ENCODE measurements at regions not wholly inside any gene's neighbourhood (a gene's known extent, or its start where the extent isn't known, plus 50 kb on each side); places are given as distances from the start of the nearest gene placed in this dataset.
"Not testable (repeated sequence)": the region's sequence is repeated elsewhere in the genome, so short reads cannot be mapped to it uniquely, and the experiment has no call there.

DNA sequence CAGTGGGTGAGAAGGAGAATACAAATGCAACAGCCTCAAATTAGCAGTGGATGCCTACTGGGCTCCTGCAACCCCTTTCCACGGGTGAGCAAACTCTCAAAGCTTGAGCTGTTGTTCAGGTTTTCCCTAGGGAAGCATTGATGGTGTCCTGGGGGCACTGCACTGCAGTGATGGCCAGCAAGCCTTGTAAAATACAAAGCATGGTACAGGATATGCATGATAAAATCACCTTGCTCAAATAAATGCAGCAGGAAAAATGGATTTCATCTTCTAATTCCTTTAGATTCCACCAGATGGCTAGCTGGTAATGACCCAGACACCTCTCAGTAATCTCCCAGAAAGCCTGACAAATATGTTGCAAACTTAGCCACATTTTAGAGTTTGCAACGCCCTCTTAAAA is 698.2 kb downstream of the TRIB2 start:
- Histone ChIP-seq H3K27me3 (ENCODE audit: insufficient read depth, low read length) (no peaks in the 10 kb centered on the region), H3K27ac (ENCODE audit: low read depth, low read length) (no peak overlapping the region), H3K4me3 (ENCODE audit: low read length) (no peak overlapping the region), H3K4me1 (ENCODE audit: insufficient read depth, low read length) (no peaks in the 10 kb centered on the region), H3K9me3 (ENCODE audit: insufficient read depth, low read depth, low read length) (peaks cover 26% of the 10 kb centered on the region), H3K36me3 (ENCODE audit: insufficient read depth, low read length) (no peaks in the 10 kb centered on the region), H3K9ac (ENCODE audit: low read depth, low read length) (no peak overlapping the region)
- WGBS = 40% methylated on average over 2 of the region's 2 CpGs

DNA sequence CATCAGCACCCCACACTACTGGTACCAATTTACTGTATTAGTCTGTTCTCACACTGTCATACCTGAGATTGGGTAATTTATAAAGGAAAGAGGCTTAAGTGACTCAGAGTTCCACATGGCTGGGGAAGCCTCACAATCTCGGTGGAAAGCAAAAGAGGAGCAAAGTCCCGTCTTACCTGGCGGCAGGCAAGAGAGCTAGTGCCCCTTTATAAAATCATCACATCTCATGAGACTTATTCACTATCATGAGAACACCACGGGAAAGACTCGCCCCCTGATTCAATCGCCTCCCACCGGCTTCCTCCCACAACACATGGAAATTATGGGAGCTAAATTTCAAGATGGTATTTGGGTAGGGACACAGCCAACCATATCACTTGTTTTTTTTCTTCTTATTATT is 717.2 kb downstream of the TRIB2 start:
- WGBS = 80% methylated on average over 3 of the region's 7 CpGs

DNA sequence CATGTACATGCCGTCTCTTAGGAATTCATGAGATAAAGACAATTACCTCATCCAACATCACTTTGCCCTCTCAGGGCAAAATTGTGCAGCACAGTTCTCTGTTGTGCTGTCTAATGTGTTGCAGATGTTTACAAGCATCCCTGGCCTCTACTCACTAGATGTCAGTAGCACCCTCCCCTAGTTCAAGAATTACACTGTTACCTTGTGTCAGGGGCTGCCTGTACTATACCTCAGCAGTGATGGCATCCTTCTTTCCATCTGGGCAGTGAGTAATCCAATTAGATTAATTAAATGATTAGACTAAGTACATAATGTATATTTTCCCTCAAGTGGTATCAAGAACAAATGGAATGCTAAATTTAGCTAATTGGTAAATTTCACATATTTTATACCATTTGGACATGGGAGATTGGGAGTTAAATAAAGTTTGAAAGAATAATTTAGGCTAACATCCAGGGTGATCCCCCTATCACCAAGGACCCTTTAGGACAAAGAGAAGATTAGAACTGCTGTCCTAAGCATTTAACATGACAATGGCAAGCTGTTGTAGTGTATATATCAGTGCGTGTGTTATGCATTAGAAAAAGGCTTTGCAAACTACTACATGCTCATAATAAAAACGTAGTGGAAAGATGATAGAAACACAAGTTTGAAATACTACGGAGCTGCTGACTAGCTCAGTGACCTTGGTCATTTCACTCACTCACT is 727.0 kb downstream of the TRIB2 start:
- not testable (repeated sequence) for H3K4me3 ChIP-seq (ENCODE audit: low read length); H3K27me3 ChIP-seq (ENCODE audit: insufficient read depth, low read length); H3K27ac ChIP-seq (ENCODE audit: low read depth, low read length); H3K9ac ChIP-seq (ENCODE audit: low read depth, low read length); H3K4me1 ChIP-seq (ENCODE audit: insufficient read depth, low read length); H3K9me3 ChIP-seq (ENCODE audit: insufficient read depth, low read depth, low read length); H3K36me3 ChIP-seq (ENCODE audit: insufficient read depth, low read length)
- WGBS = 100% methylated on average over 1 of the region's 4 CpGs

More for the DNA sequence above, 717.2 kb downstream of the TRIB2 start:
- no peak overlapping the region for H3K4me3 ChIP-seq (ENCODE audit: low read length)
- H3K27ac ChIP-seq (ENCODE audit: low read depth, low read length) = no peak overlapping the region
- peaks cover 26% of the 10 kb centered on the region; the same call in 1 of the 2 replicates for H3K9me3 ChIP-seq (ENCODE audit: insufficient read depth, low read depth, low read length)
- H3K4me1 ChIP-seq (ENCODE audit: insufficient read depth, low read length) = no peaks in the 10 kb centered on the region
- H3K27me3 ChIP-seq (ENCODE audit: insufficient read depth, low read length) = no peaks in the 10 kb centered on the region
- no peaks in the 10 kb centered on the region for H3K36me3 ChIP-seq (ENCODE audit: insufficient read depth, low read length)
- H3K9ac ChIP-seq (ENCODE audit: low read depth, low read length) = no peak overlapping the region

DNA sequence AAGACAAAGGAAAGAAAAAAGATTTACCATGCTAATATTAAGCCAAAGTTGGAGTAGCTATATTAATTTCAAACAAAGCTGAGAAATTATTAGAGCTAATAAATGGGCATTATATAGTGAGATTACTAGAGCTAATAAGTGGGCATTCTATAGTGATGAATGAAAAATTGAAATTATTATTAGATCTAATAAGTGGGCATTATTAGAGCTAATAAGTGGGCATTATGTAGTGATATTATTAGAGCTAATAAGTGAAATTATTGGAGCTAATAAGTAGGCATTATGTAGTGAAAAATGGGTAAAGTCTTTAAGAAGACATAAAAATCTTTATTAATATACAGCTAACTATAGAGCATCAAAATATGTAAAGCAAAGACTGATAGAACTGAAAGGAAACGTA is 745.7 kb downstream of the TRIB2 start:
- 56% methylated on average over 1 of the region's 1 CpG for WGBS
- no peak overlapping the region for H3K27ac ChIP-seq (ENCODE audit: low read depth, low read length)
- no peak overlapping the region for H3K4me3 ChIP-seq (ENCODE audit: low read length)
- H3K4me1 ChIP-seq (ENCODE audit: insufficient read depth, low read length) = no peaks in the 10 kb centered on the region
- no peaks in the 10 kb centered on the region for H3K36me3 ChIP-seq (ENCODE audit: insufficient read depth, low read length)
- H3K9me3 ChIP-seq (ENCODE audit: insufficient read depth, low read depth, low read length) = peaks cover 31% of the 10 kb centered on the region
- H3K27me3 ChIP-seq (ENCODE audit: insufficient read depth, low read length) = no peaks in the 10 kb centered on the region
- H3K9ac ChIP-seq (ENCODE audit: low read depth, low read length) = no peak overlapping the region

- WGBS = 40% methylated on average over 2 of the region's 2 CpGs
- no peak overlapping the region for H3K9ac ChIP-seq (ENCODE audit: low read depth, low read length)
- H3K9me3 ChIP-seq (ENCODE audit: insufficient read depth, low read depth, low read length) = peaks cover 23% of the 10 kb centered on the region
- H3K4me3 ChIP-seq (ENCODE audit: low read length) = no peak overlapping the region
- no peaks in the 10 kb centered on the region for H3K27me3 ChIP-seq (ENCODE audit: insufficient read depth, low read length)
- no peaks in the 10 kb centered on the region for H3K4me1 ChIP-seq (ENCODE audit: insufficient read depth, low read length)
- no peaks in the 10 kb centered on the region for H3K36me3 ChIP-seq (ENCODE audit: insufficient read depth, low read length)
- no peak overlapping the region for H3K27ac ChIP-seq (ENCODE audit: low read depth, low read length)
Measured at GRCh38 chr2:13466076-13466475, 749.3 kb downstream of the TRIB2 start.

- no peak overlapping the region for H3K27ac ChIP-seq (ENCODE audit: low read depth, low read length)
- no peaks in the 10 kb centered on the region for H3K4me1 ChIP-seq (ENCODE audit: insufficient read depth, low read length)
- WGBS = 82% methylated on average over 4 of the region's 4 CpGs
- H3K9ac ChIP-seq (ENCODE audit: low read depth, low read length) = no peak overlapping the region
- no peaks in the 10 kb centered on the region for H3K27me3 ChIP-seq (ENCODE audit: insufficient read depth, low read length)
- peaks cover 32% of the 10 kb centered on the region for H3K9me3 ChIP-seq (ENCODE audit: insufficient read depth, low read depth, low read length)
- H3K4me3 ChIP-seq (ENCODE audit: low read length) = no peak overlapping the region
- no peaks in the 10 kb centered on the region for H3K36me3 ChIP-seq (ENCODE audit: insufficient read depth, low read length)
Measured at GRCh38 chr2:13474538-13474937, 757.8 kb downstream of the TRIB2 start.

- Histone ChIP-seq H3K36me3 (ENCODE audit: insufficient read depth, low read length) (no peaks in the 10 kb centered on the region), H3K4me1 (ENCODE audit: insufficient read depth, low read length) (no peaks in the 10 kb centered on the region), H3K4me3 (ENCODE audit: low read length) (no peak overlapping the region), H3K27me3 (ENCODE audit: insufficient read depth, low read length) (no peaks in the 10 kb centered on the region), H3K27ac (ENCODE audit: low read depth, low read length) (no peak overlapping the region), H3K9ac (ENCODE audit: low read depth, low read length) (no peak overlapping the region), H3K9me3 (ENCODE audit: insufficient read depth, low read depth, low read length) (peaks cover 20% of the 10 kb centered on the region)
- WGBS = 31% methylated on average over 1 of the region's 1 CpG
Measured at GRCh38 chr2:13480057-13480456, 763.3 kb downstream of the TRIB2 start.

DNA sequence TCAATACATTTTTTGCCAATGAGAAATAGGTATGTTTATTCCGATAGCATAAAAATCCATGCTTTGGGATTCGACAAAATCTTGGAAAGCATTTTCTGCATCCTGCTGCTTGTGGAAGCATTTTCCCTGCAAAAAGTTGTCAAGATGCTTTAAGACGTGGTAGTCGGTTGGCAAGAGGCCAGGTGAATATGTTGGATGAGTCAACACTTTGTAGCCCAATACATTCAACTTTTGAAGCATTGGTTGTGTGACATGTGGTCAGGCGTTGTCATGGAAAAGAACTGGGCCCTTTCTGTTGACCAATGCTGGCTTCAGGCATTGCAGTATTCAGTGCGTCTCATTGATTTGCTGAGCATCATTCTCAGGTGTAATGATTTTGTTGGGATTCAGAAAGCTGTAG is 764.5 kb downstream of the TRIB2 start:
- Histone ChIP-seq H3K36me3 (ENCODE audit: insufficient read depth, low read length) (no peaks in the 10 kb centered on the region), H3K9me3 (ENCODE audit: insufficient read depth, low read depth, low read length) (peaks cover 19% of the 10 kb centered on the region), H3K27me3 (ENCODE audit: insufficient read depth, low read length) (no peaks in the 10 kb centered on the region), H3K9ac (ENCODE audit: low read depth, low read length) (no peak overlapping the region), H3K27ac (ENCODE audit: low read depth, low read length) (no peak overlapping the region), H3K4me1 (ENCODE audit: insufficient read depth, low read length) (no peaks in the 10 kb centered on the region), H3K4me3 (ENCODE audit: low read length) (no peak overlapping the region)
- 89% methylated on average over 6 of the region's 6 CpGs for WGBS

DNA sequence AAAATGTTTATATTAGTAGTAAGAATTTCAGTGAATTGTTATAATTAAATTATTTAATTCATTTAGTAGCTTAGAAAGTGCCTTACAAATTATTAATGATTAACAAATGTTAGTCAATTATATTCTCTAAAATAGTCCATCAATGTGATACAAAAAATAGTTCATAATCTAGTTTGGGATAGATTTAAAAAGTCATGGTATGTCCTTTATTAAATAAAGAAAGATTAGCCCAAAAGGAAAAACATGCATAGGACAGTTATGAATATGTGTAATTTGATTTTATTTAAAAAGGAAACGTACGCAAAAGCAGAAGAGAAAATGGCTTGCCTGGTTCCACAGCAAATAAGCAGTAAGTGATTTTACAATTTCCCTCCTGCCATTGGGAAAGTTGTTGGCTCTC is 768.5 kb downstream of the TRIB2 start:
- Histone ChIP-seq H3K36me3 (ENCODE audit: insufficient read depth, low read length) (no peaks in the 10 kb centered on the region), H3K27ac (ENCODE audit: low read depth, low read length) (no peak overlapping the region), H3K9ac (ENCODE audit: low read depth, low read length) (no peak overlapping the region), H3K9me3 (ENCODE audit: insufficient read depth, low read depth, low read length) (peaks cover 19% of the 10 kb centered on the region), H3K4me1 (ENCODE audit: insufficient read depth, low read length) (no peaks in the 10 kb centered on the region), H3K27me3 (ENCODE audit: insufficient read depth, low read length) (no peaks in the 10 kb centered on the region), H3K4me3 (ENCODE audit: low read length) (no peak overlapping the region)
- 100% methylated on average over 2 of the region's 2 CpGs for WGBS

DNA sequence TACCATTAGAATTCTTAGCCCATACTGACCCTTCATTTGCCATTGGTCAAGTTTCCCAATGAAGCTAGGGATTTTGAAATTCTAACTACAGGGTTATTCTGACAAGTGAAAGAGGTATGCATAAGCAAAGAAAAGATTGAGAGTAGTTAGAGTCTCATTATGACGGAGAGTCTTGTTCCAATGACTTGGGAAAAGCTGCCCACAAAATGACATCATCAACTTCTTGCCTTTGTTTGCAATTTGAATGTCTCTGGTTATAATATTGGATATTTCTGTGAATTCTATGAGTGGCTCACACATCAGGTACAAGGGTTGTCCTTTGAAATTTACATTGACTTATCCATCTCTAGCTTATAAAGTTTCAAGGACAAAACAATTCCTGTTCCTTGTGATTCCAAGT is 772.2 kb downstream of the TRIB2 start:
- Histone ChIP-seq H3K4me1 (ENCODE audit: insufficient read depth, low read length) (no peaks in the 10 kb centered on the region), H3K27ac (ENCODE audit: low read depth, low read length) (no peak overlapping the region), H3K27me3 (ENCODE audit: insufficient read depth, low read length) (no peaks in the 10 kb centered on the region), H3K36me3 (ENCODE audit: insufficient read depth, low read length) (no peaks in the 10 kb centered on the region), H3K4me3 (ENCODE audit: low read length) (no peak overlapping the region), H3K9me3 (ENCODE audit: insufficient read depth, low read depth, low read length) (peaks cover 22% of the 10 kb centered on the region; the same call in 1 of the 2 replicates), H3K9ac (ENCODE audit: low read depth, low read length) (no peak overlapping the region)
- WGBS = 96% methylated on average over 1 of the region's 1 CpG

DNA sequence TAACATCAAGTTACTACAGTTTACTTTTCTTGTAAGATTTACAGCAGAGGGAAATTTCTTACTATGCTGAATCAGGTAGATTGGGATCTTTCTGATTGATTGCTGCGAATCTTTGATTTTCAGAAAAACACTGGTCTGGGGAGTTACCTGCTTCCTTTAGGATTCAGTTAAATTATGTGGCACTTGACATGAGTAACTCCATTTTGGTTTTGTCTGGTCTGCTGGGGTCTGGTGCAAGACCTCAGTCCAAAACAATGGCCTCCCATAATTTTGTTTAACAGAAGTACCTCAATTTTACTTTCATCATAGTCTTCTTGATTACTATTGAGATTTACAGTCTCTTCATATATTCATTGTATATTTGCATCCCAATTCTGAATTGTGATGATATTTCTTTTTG is 775.5 kb downstream of the TRIB2 start:
- Histone ChIP-seq H3K36me3 (ENCODE audit: insufficient read depth, low read length) (no peaks in the 10 kb centered on the region), H3K4me3 (ENCODE audit: low read length) (no peak overlapping the region)

GRCh38 chr2:13495051-13495450 is 778.3 kb downstream of the TRIB2 start:
- H3K4me3 ChIP-seq (ENCODE audit: low read length) = no peak overlapping the region
- H3K4me1 ChIP-seq (ENCODE audit: insufficient read depth, low read length) = no peaks in the 10 kb centered on the region
- no peaks in the 10 kb centered on the region for H3K36me3 ChIP-seq (ENCODE audit: insufficient read depth, low read length)
- no peak overlapping the region for H3K9ac ChIP-seq (ENCODE audit: low read depth, low read length)
- H3K27me3 ChIP-seq (ENCODE audit: insufficient read depth, low read length) = no peaks in the 10 kb centered on the region
- no peak overlapping the region for H3K27ac ChIP-seq (ENCODE audit: low read depth, low read length)
- H3K9me3 ChIP-seq (ENCODE audit: insufficient read depth, low read depth, low read length) = peaks cover 27% of the 10 kb centered on the region
- 92% methylated on average over 1 of the region's 2 CpGs for WGBS

More for the DNA sequence above, 775.5 kb downstream of the TRIB2 start:
- H3K9ac ChIP-seq (ENCODE audit: low read depth, low read length) = no peak overlapping the region
- WGBS = 78% methylated on average over 1 of the region's 1 CpG
- peaks cover 24% of the 10 kb centered on the region for H3K9me3 ChIP-seq (ENCODE audit: insufficient read depth, low read depth, low read length)
- no peaks in the 10 kb centered on the region for H3K27me3 ChIP-seq (ENCODE audit: insufficient read depth, low read length)
- H3K4me1 ChIP-seq (ENCODE audit: insufficient read depth, low read length) = no peaks in the 10 kb centered on the region
- no peak overlapping the region for H3K27ac ChIP-seq (ENCODE audit: low read depth, low read length)

Data from HUES64 (cell line).